ENCODE measurements at regions not wholly inside any gene's neighbourhood (a gene's known extent, or its start where the extent isn't known, plus 50 kb on each side); places are given as distances from the start of the nearest gene placed in this dataset.

DNA sequence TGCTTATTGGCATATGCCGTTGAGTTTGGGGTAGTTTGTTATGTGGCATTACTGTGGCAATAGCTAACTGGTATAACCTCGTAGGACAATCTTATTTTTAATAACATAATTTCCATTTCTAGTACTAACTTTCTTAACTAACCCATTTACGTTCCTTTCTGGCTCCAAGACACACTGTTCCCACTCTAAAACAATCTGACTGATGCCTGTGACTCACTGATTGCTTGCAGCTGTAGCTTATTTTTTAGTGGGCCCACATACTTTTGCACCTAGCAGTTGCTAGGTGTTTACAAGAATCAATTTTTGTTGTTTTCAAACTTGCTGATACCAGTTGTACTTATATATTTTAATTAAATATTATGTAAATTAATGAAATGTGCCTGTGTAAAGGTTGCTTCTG, 52.2 kb downstream of the FAT3 start:
- DNase-seq, result no peak

DNA sequence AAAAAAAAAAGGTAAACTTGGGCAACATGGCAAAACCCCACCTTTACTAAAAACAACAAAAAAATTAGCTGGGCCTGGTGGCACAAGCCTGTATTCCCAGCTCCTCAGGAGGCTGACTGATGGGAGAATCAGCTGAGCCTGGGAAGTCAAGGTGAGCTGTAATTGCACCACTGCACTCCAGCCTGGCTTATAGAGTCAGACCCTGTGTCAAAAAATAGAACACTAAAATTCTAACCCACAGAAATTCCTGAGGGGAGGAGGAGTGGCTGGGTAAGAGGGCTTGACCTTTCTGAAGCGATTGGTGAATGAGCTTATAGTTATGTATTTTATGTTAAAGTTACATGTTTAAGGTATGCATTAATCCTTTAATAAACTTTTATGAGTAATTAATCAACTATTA, 53.3 kb downstream of the FAT3 start:
- DNase-seq, result no peak

- no peak for DNase-seq
These were observed 54.3 kb downstream of the FAT3 start for GRCh38 chr11:92278791-92279433.

DNA sequence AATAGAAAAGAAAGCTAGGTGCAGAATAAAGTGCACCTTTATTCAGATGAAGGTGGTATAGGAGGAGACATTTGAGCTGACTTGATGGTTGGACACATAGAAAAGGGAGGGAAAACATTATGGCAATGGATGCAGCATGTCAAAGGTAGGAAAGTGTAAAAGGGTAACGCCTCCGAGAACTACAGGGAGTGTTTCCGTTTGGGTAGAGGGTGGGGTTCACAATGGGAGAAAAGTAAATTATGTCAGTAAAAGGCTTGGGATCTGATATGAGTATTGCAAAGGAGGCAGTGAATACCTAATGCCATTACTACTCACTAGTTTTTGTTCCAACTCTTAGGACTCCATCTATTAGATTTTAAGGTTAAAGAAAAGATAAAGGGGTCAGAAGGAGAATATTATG, 59.5 kb downstream of the FAT3 start:
- DNase-seq, result no peak

DNA sequence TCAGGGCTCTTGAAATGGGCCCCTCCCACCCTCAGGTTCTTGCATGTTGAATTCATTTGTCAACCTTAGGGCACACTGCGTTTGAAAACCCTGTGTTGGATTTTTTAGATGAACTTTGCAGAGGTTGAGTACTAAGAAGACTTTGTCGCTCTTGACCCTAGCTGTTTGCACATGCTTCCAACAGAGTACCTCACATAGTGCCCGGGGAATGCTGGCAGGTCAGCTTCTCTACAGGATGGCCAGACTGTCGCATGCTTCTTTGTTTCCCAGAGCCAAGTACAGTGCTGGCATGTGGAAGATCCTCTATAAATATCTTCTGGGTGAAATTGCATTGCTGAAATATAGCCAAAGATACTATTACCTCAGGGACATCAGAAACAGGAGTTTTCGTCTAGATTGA, 59.9 kb downstream of the FAT3 start:
- DNase-seq, result no peak

DNA sequence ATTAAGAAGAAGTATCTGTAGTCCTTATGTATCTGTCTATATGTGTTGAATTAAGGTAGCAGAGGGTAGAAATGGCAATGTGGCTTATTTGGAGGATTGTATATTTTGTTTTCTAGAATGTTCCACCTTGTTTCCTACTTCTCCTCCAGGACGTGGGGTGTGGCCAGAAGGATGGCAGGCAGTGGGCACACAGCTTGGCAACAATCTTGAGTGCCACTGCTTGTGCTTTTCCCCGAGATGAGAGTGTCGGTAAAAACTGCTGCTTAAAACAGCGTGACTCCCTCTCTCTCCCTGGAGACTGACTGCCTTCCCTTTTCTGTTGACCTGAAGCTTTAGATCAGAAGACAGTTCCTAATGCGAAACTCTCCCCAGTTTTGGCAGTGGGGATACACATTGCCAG, 61.2 kb downstream of the FAT3 start:
- DNase-seq, result no peak

DNA sequence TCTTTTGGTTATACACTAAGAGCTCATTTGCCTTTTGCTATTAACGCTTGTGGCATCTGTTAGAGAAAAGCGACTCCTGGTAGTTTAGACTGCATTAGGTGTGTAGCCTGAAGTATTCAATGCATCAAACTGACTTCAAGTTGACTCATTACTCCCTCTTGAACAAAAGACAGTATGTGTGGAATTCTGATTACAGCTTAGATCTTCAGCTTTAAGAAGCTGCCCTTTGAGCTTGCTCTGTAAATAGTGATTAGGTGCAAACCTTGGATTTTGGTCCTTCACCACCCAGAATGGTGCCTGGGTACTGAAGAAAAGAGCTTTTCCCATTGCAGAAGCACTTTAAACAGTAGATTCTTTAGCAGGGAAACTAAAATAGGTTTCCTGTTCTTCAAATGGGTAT, 62.1 kb downstream of the FAT3 start:
- DNase-seq, result no peak

DNA sequence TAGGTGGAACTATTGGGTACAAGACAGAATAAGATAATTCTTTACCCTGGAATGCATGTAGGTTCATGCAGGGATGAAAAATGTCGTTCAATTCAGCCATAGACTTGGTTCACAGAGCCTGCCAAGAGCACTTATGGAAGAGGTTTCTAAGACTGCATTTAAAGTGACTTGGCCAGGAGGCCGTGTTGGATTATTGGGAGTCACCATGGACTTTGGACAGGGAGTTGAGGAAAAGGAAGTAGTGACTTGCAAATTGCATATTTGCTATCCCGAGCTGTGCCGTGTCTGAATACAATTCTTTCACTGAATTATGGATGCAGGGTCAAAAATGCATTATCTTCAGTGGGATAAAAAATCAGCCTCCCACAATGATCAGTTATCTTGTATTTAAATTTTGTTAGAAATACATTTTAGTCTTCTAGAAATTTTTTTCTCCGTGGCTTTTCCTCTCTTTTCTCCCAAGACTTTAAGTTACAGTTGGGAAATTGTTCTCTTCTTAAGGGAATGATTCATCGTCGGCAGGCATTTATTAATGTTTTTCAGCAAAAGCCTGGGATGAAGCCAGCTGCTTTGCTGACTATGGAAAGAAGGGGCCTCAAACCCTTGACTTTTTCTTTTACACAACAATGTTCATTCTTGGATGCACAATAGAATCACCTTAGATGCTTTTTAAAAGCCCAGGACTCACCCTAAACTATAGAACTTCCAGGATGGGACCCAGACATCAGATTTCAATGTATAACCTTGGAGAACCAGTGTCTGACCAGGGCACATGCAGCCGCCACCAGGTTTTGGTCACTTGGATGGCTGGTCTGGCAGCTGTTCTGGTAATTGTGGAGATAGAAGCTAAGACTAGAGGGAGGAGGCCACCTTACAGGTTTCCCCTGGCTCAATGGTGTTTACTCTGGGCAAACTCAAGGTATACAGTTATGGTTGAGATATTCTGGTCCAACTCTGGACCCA, 70.8 kb downstream of the FAT3 start:
- no peak for DNase-seq

GRCh38 chr11:92296138-92296515, 71.5 kb downstream of the FAT3 start:
- no peak for DNase-seq

DNA sequence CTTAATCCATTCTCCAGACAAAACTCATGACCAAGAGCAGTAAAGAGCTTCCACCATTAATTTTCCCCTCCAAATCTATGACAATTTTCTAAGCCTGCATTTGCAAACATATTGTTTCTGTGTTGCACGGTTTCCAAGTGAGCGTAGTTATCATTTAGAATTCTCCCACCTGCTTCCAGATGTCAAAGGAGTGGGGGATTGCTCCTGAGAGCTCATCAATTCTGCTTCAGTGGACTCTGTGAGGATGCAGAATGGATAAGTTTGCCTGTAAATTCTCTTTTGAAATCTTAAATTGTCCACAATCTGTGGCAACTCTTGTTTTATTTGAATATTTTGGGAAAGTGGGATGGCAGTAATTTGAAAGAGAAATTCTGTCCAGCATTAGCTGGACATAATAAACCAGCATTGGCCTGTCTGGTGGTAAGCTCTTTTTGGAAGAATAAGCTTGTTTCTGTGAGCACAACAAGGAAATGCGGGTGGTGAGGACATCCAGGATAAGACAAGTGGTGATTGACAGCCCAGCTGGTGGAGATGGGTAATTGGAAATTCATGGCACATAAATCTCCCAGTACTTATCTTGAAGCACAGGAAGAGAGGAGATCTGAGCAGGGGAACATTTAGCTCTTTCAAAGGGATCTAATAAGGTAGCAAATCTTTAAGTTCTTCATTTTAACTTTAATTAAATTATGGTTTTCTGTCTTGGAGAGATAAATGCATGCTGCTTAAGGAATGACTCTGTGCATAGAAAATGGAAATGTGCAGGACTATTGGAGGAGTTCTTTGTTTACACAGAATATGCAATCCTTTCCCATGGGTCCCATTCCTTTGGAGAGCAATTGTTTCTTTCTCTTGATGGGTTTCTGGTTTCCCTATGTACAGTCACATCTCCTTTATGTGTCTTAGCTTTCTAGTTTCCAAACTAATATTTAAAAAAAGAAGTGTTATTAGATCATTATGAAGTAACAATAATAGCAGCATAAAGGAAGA, 73.2 kb downstream of the FAT3 start:
- no peak for DNase-seq

DNA sequence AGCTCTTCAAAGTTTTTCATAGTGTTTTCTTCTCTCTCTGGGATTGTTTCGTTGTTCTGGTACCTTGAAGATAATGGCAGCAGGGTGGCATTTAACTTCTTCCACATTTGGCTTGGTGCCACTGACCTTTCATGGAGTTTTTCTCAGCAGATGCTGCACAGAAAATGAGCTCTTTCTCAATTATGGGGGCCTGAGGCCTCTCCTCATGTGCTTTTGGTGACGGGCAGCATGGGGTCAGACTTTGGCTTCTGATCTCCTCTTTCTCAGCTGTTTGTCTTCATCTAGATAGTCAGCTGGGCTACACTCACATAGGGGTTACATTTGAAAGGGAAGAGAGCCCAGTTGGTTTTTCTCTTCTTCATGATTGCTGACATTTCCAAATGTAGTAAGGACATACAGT, 76.3 kb downstream of the FAT3 start:
- DNase-seq, result no peak

GRCh38 chr11:92302770-92303169, 78.2 kb downstream of the FAT3 start:
- DNase-seq, result no peak

GRCh38 chr11:92304271-92304670, 79.7 kb downstream of the FAT3 start:
- no peak for DNase-seq

DNA sequence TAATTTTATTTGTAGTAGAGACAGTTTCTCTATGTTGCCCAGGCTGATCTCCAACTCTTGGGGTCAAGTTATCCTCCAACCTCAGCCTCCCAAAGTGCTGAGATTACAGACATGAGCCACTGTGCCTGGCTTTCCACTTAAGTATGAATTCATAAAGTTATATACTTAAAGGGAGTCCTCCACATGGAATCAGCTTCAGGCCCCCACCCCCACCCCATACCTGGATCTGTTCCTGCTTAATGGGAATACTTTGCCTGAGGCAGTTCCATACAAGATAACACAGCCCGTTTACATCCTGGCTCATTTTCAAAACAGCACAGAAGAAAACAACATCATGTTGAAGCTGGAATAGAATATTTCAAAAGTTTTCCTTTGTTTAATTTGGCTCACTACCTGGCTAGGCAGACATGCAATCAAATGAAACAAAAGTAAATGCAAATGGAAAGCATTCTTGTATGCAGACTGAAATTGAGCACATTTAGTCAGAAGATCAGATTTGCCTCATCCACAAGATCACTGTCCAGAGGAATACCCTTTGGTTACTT, 82.4 kb downstream of the FAT3 start:
- DNase-seq, result no peak

- DNase-seq, result no peak
These were observed 83.7 kb downstream of the FAT3 start for GRCh38 chr11:92308366-92308765.

DNA sequence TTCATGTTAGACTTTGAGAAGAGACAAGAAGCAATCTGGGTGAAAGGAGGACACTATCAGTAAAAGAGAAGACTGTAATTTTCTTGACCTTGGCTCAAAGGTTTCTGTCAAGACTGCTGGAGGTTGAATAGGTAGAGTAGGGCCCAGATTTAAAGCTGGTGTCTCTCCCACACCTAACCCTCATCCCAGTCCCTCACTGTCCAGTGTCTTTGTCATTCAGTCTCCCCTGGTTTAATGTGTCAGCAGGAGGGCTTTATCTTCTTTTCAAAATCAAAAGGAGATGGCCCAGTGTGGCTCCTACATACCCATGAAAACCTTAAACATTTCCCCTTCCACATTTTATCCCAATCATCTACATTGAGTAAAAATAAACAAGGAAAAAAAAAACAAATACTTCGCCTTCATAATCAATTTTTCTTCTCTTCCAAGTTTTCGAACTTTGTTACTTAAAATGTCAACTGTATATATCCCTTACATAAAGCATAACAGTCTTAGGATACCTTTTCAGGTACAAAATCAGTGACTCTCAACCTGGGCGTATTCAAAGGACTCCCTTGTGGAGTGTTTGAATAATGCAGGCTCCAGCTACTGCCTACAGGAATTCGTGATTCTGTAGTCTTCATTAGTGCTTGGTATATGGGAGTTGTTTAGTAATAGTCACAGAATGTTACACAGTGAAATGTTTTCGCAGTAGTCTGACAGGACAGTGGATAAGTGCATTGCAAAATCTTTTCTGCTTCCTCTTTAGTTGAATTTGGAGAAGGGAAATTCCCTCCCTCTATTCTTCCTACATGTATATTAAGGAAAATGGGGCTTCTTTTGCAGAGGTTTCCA, 87.2 kb downstream of the FAT3 start:
- DNase-seq, result no peak

- no peak for DNase-seq
These were observed 89.2 kb downstream of the FAT3 start for GRCh38 chr11:92313784-92314183.

DNA sequence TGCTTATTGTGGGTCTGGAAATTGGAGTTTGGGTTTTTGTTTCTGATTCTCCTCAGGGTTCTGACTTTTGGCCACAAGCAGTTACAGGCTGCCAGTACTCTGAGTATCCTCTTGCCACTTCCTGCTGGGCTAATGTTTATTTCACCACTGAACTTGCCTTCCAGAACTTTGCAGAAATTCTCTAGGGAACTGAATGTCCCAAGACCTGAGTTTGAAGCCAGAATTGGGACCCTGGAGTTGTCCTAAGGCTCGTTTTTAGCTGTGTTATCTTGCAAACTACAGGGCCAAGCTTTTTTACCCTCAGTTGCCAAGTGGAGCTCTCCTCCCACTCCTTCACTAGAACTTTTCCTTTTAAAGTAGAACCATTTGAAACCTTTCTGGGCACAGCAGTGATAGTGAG, 89.9 kb downstream of the FAT3 start:
- DNase-seq, result no peak

DNA sequence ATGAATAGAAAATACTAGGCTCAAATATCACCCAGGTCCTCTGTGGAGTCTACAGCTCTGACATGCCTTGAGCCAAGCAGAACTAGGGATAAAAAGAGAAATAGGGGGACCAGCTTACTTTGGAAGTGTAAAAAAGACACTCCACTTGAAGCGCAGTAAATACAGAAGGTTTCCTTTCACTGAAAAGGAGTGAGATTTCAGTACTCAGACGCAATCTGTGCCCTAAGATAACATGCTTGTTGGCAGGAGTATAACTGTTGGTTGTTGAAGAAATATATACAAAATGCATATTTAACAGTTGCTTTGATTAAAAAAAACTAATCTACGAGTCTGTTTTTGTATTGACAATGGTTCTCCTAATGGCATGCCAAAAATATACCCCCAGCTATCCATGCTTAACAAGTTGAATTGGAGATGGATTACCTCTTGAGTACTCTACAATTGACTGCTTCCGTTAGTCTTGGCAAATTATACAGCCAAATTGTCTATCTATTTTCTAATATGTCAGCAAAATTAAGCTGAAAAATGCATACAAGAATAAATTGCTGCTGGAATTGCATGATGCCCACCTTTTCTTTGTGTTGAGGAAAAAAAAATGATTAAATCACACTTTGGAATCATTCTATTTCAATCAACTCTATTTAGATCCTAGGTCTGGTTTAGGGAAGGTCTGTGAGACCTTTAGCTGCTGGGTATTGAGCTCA, 91.6 kb downstream of the FAT3 start:
- DNase-seq, result no peak

GRCh38 chr11:92317222-92317621, 92.6 kb downstream of the FAT3 start:
- DNase-seq, result no peak

- DNase-seq, result no peak
These were observed 93.1 kb downstream of the FAT3 start for GRCh38 chr11:92317721-92318120.
